ENCODE measurements at regions not wholly inside any gene's neighbourhood (a gene's known extent, or its start where the extent isn't known, plus 50 kb on each side); places are given as distances from the start of the nearest gene placed in this dataset.
"Not testable (repeated sequence)": the region's sequence is repeated elsewhere in the genome, so short reads cannot be mapped to it uniquely, and the experiment has no call there.

DNA sequence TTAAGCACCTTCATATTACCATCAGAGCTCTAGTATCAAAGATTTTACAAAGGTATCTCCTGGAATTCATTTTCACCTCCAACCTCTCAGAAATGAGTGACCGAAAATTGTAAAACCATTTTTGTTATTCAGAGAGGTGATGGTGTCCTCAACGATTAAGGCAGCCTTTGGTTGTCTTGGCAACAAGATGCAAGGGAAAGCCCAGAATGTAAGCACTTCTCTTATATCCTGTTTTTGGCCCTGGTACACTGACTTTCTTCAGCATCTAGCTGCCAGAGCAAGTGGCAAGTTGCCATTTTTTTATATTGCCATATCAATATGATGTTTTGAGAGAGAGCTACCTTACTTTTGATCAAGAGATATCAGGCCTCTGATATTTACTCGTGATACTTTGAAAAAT lies 384.9 kb upstream of the NECTIN3 start:
- H3K36me3 Mint-ChIP-seq = no peaks in the 10 kb centered on the region
- no peaks in the 10 kb centered on the region for H3K27me3 ChIP-seq (replicated peaks in 1 of 2; ENCODE audit: control insufficient read depth in 2 of 2, extremely low read depth in 1 of 2, insufficient read depth in 2 of 2, low read length in 1 of 2)
- H3K27me3 Mint-ChIP-seq = peaks cover 2 to 19% of the 10 kb centered on the region in 2 donors
- no peak for ATAC-seq (replicated peaks in 1 of 4)
- no peak overlapping the region for H3K27ac ChIP-seq (ENCODE audit: low read length)
- H3K36me3 ChIP-seq (ENCODE audit: control insufficient read depth in 2 of 2, extremely low read depth in 1 of 2, insufficient read depth in 1 of 2, low read length in 1 of 2) = no peaks in the 10 kb centered on the region
- no peak overlapping the region for H3K4me3 Mint-ChIP-seq
- no peaks in the 10 kb centered on the region for H3K4me1 ChIP-seq (ENCODE audit: control insufficient read depth in 1 of 2, extremely low read depth in 1 of 2, insufficient read depth in 2 of 2, low read length in 2 of 2)
- H3K9me3 Mint-ChIP-seq = no peaks in the 10 kb centered on the region
- WGBS (ENCODE audit: insufficient coverage) = no CpG with 5 or more reads among the region's 3 CpGs
- ChIA-PET CTCF (no interaction called here), POLR2A (no interaction called here)
- H3K9me3 ChIP-seq = no peaks in the 10 kb centered on the region
- no peak overlapping the region for H3K27ac Mint-ChIP-seq
- DNase-seq = no peak
- no peak overlapping the region for H3K4me3 ChIP-seq (ENCODE audit: control insufficient read depth in 1 of 2, extremely low read depth in 1 of 2, low read length in 1 of 2)
- no peaks in the 10 kb centered on the region for H3K4me1 Mint-ChIP-seq

DNA sequence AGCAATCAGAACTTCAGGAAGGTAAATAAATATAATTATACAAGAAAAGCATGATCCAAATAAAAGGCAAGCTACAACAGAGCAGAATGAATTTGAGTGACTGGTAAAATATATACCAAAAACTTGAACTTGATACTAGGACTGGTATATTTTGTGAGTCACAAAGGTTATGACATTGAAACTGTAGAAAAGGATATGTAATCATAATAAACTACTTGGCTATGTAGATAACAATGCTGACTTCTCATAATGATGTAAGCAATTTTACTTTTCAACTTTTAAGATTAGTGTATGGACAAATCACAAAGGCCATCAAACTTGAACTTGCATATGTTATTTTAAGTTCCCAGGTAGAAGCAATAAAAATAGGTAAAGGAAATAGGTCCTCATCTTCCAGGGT lies 384.5 kb upstream of the NECTIN3 start:
- no peaks in the 10 kb centered on the region for H3K36me3 Mint-ChIP-seq
- Histone ChIP-seq H3K4me1 (ENCODE audit: control insufficient read depth in 1 of 2, extremely low read depth in 1 of 2, insufficient read depth in 2 of 2, low read length in 2 of 2) (no peaks in the 10 kb centered on the region), H3K36me3 (ENCODE audit: control insufficient read depth in 2 of 2, extremely low read depth in 1 of 2, insufficient read depth in 1 of 2, low read length in 1 of 2) (no peaks in the 10 kb centered on the region), H3K27ac (ENCODE audit: low read length) (no peak overlapping the region), H3K27me3 (replicated peaks in 1 of 2; ENCODE audit: control insufficient read depth in 2 of 2, extremely low read depth in 1 of 2, insufficient read depth in 2 of 2, low read length in 1 of 2) (no peaks in the 10 kb centered on the region), H3K4me3 (ENCODE audit: control insufficient read depth in 1 of 2, extremely low read depth in 1 of 2, low read length in 1 of 2) (no peak overlapping the region), H3K9me3 (no peaks in the 10 kb centered on the region)
- DNase-seq (no peak), ATAC-seq (replicated peaks in 1 of 4) (no peak)
- H3K27me3 Mint-ChIP-seq = peaks cover 2 to 19% of the 10 kb centered on the region in 2 donors
- H3K27ac Mint-ChIP-seq = no peak overlapping the region
- H3K9me3 Mint-ChIP-seq = no peaks in the 10 kb centered on the region
- H3K4me1 Mint-ChIP-seq = no peaks in the 10 kb centered on the region
- ChIA-PET POLR2A (no interaction called here), CTCF (no interaction called here)
- no peak overlapping the region for H3K4me3 Mint-ChIP-seq

DNA sequence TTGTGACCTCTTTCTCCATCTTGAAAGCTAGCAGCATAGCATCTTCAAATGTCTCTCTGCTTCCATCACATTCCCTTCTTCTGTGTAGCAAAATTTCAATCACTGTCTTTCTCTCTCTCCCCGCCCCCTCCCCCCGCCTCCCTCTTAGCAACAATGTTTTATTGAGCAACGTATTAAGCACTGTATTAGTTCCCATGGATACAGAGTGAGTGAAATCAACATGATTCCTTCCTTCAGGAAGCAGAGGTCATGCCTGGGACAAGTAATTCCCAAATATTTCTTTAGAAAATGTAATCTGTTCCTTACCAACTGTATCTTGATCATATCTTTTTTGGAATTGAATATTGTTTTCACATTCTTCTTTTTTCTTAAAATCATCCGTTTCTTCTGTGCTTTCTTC lies 373.7 kb upstream of the NECTIN3 start:
- H3K4me3 Mint-ChIP-seq = no peak overlapping the region
- ChIA-PET POLR2A (no interaction called here), CTCF (interaction anchor here in 1 of 2 donors (0.6 kb wide), 1 partner anchor 29 kb away, joined by 3 read pairs; no protein-coding TSS in a partner anchor)
- peaks cover 0 to 4% (median 2%) of the 10 kb centered on the region in 3 donors for H3K9me3 Mint-ChIP-seq
- no peaks in the 10 kb centered on the region for H3K4me1 ChIP-seq (ENCODE audit: control insufficient read depth in 1 of 2, extremely low read depth in 1 of 2, insufficient read depth in 2 of 2, low read length in 2 of 2)
- H3K4me3 ChIP-seq (ENCODE audit: control insufficient read depth in 1 of 2, extremely low read depth in 1 of 2, low read length in 1 of 2) = no peak overlapping the region
- H3K27ac Mint-ChIP-seq = no peak overlapping the region
- H3K36me3 ChIP-seq (ENCODE audit: control insufficient read depth in 2 of 2, extremely low read depth in 1 of 2, insufficient read depth in 1 of 2, low read length in 1 of 2) = no peaks in the 10 kb centered on the region
- no peaks in the 10 kb centered on the region for H3K27me3 ChIP-seq (replicated peaks in 1 of 2; ENCODE audit: control insufficient read depth in 2 of 2, extremely low read depth in 1 of 2, insufficient read depth in 2 of 2, low read length in 1 of 2)
- no peak for DNase-seq
- H3K36me3 Mint-ChIP-seq = no peaks in the 10 kb centered on the region
- no peak overlapping the region for H3K27ac ChIP-seq (ENCODE audit: low read length)
- ATAC-seq (replicated peaks in 1 of 4) = no peak
- no peaks in the 10 kb centered on the region for H3K9me3 ChIP-seq
- WGBS (ENCODE audit: insufficient coverage) = 100% methylated on average over 1 of the region's 4 CpGs
- H3K4me1 Mint-ChIP-seq = no peaks in the 10 kb centered on the region
- H3K27me3 Mint-ChIP-seq = peaks cover 4 to 9% of the 10 kb centered on the region in 2 donors

DNA sequence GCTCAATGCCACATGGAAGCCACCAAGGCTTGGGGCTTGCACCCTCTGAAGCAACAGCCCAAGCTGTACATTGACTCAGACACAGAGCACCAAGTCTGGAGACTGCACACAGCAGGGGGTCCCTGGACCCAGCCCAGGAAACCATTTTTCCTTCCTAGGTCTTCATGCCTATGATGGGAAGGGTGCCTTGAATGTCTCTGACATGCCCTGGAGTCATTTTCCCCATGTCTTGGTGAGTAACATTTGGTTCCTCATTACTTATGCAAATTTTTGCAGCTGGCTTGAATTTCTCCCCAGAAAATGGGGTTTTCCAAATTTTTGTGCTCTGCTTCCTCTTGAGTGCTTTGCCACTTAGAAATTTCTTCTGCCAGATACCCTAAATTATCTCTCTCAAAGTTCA lies 367.3 kb upstream of the NECTIN3 start:
- H3K4me1 Mint-ChIP-seq; CTCF ChIA-PET; ATAC-seq (replicated peaks in 1 of 4); H3K27me3 ChIP-seq (replicated peaks in 1 of 2; ENCODE audit: control insufficient read depth in 2 of 2, extremely low read depth in 1 of 2, insufficient read depth in 2 of 2, low read length in 1 of 2); H3K27ac ChIP-seq (ENCODE audit: low read length); DNase-seq; H3K9me3 ChIP-seq; H3K36me3 Mint-ChIP-seq; H3K4me3 ChIP-seq (ENCODE audit: control insufficient read depth in 1 of 2, extremely low read depth in 1 of 2, low read length in 1 of 2); H3K4me3 Mint-ChIP-seq; POLR2A ChIA-PET; H3K27ac Mint-ChIP-seq; H3K36me3 ChIP-seq (ENCODE audit: control insufficient read depth in 2 of 2, extremely low read depth in 1 of 2, insufficient read depth in 1 of 2, low read length in 1 of 2); H3K4me1 ChIP-seq (ENCODE audit: control insufficient read depth in 1 of 2, extremely low read depth in 1 of 2, insufficient read depth in 2 of 2, low read length in 2 of 2): not testable (repeated sequence)
- peaks cover 0 to 15% (median 5%) of the 10 kb centered on the region in 3 donors for H3K9me3 Mint-ChIP-seq
- peaks cover 7 to 18% of the 10 kb centered on the region in 2 donors for H3K27me3 Mint-ChIP-seq

DNA sequence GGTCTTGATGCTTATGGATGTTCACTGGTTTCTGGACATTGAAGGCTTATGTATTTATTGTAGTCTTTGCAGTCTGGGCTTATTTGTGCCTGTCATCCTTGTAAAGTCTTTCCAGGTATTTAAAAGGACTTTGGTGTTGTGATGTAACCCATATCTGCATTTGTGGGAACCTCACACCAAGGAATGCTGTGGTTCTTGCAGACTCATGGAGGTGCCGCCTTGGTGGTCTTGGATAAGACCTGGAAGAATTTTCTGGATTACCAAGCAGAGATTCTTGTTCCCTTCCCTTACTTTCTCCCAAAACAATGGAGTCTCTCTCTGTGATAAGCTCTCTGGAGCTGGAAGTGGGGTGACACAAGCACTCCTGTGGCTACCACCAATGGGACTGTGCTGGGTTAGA lies 363.5 kb upstream of the NECTIN3 start:
- peaks cover 8 to 10% of the 10 kb centered on the region in 2 donors for H3K27me3 Mint-ChIP-seq
- Histone ChIP-seq H3K4me3 (ENCODE audit: control insufficient read depth in 1 of 2, extremely low read depth in 1 of 2, low read length in 1 of 2) (no peak overlapping the region), H3K9me3 (no peaks in the 10 kb centered on the region), H3K36me3 (ENCODE audit: control insufficient read depth in 2 of 2, extremely low read depth in 1 of 2, insufficient read depth in 1 of 2, low read length in 1 of 2) (no peaks in the 10 kb centered on the region), H3K4me1 (ENCODE audit: control insufficient read depth in 1 of 2, extremely low read depth in 1 of 2, insufficient read depth in 2 of 2, low read length in 2 of 2) (no peaks in the 10 kb centered on the region), H3K27me3 (replicated peaks in 1 of 2; ENCODE audit: control insufficient read depth in 2 of 2, extremely low read depth in 1 of 2, insufficient read depth in 2 of 2, low read length in 1 of 2) (no peaks in the 10 kb centered on the region), H3K27ac (ENCODE audit: low read length) (no peak overlapping the region)
- H3K36me3 Mint-ChIP-seq = no peaks in the 10 kb centered on the region
- POLR2A ChIA-PET = no interaction called here
- no peak overlapping the region for H3K27ac Mint-ChIP-seq
- CTCF ChIA-PET = no interaction called here
- ATAC-seq (replicated peaks in 1 of 4) = no peak
- no peak overlapping the region for H3K4me3 Mint-ChIP-seq
- DNase-seq = no peak
- H3K4me1 Mint-ChIP-seq = no peaks in the 10 kb centered on the region
- peaks cover 0 to 11% (median 3%) of the 10 kb centered on the region in 3 donors for H3K9me3 Mint-ChIP-seq
- no CpG with 5 or more reads among the region's 1 CpG for WGBS (ENCODE audit: insufficient coverage)

DNA sequence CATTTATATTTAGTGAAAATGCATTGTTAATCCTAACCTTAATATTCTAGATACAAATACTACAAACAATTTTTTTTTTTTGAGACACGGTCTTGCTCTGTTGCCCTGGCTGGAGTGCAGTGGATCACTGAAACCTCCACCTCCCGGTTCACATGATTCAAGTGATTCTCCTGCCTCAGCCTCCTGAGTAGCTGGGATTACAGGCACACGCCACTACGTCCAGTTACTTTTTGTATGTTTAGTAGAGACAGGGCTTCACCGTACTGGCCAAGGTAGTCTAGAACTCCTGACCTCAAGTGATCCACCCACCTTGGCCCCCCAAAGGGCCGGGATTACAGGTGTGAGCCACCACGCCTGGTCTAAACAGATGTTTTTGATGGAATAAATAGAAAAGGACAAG lies 361.5 kb upstream of the NECTIN3 start:
- DNase-seq = no peak
- H3K9me3 ChIP-seq = no peaks in the 10 kb centered on the region
- no peaks in the 10 kb centered on the region for H3K36me3 ChIP-seq (ENCODE audit: control insufficient read depth in 2 of 2, extremely low read depth in 1 of 2, insufficient read depth in 1 of 2, low read length in 1 of 2)
- H3K4me1 Mint-ChIP-seq = no peaks in the 10 kb centered on the region
- no peaks in the 10 kb centered on the region for H3K27me3 ChIP-seq (replicated peaks in 1 of 2; ENCODE audit: control insufficient read depth in 2 of 2, extremely low read depth in 1 of 2, insufficient read depth in 2 of 2, low read length in 1 of 2)
- H3K36me3 Mint-ChIP-seq = no peaks in the 10 kb centered on the region
- H3K4me3 Mint-ChIP-seq = no peak overlapping the region
- POLR2A ChIA-PET = no interaction called here
- no peak overlapping the region for H3K4me3 ChIP-seq (ENCODE audit: control insufficient read depth in 1 of 2, extremely low read depth in 1 of 2, low read length in 1 of 2)
- no peaks in the 10 kb centered on the region for H3K4me1 ChIP-seq (ENCODE audit: control insufficient read depth in 1 of 2, extremely low read depth in 1 of 2, insufficient read depth in 2 of 2, low read length in 2 of 2)
- H3K27ac Mint-ChIP-seq = no peak overlapping the region
- no peak for ATAC-seq (replicated peaks in 1 of 4)
- H3K27ac ChIP-seq (ENCODE audit: low read length) = no peak overlapping the region
- H3K27me3 Mint-ChIP-seq = peaks cover 0 to 6% of the 10 kb centered on the region in 2 donors
- CTCF ChIA-PET = no interaction called here
- WGBS (ENCODE audit: insufficient coverage) = 69% methylated on average over 2 of the region's 7 CpGs
- H3K9me3 Mint-ChIP-seq = peaks cover 0 to 4% (median 0%) of the 10 kb centered on the region in 3 donors

DNA sequence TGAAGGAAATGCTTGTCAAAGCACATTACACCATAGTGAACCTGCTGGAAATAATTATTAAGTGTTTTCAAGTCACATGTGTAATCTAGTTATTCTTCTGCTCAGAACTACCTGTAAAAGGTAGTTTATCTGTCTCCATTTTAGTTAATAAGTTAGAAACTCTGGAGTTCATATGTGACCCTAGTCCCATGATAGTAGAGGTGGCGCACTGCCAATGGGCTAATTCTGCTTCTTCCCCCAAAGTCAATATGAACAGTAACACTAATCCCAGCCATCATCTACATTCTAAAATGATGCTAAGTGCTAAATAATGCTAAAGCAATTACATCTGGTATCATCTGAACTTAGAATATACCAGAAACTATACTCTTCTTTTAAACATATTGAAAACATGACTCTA lies 361.0 kb upstream of the NECTIN3 start:
- H3K9me3 ChIP-seq = no peaks in the 10 kb centered on the region
- ChIA-PET POLR2A (no interaction called here), CTCF (no interaction called here)
- H3K27ac ChIP-seq (ENCODE audit: low read length) = no peak overlapping the region
- H3K36me3 ChIP-seq (ENCODE audit: control insufficient read depth in 2 of 2, extremely low read depth in 1 of 2, insufficient read depth in 1 of 2, low read length in 1 of 2) = no peaks in the 10 kb centered on the region
- H3K4me1 Mint-ChIP-seq = no peaks in the 10 kb centered on the region
- peaks cover 0 to 6% of the 10 kb centered on the region in 2 donors for H3K27me3 Mint-ChIP-seq
- no peak for ATAC-seq (replicated peaks in 1 of 4)
- WGBS (ENCODE audit: insufficient coverage) = no CpG with 5 or more reads among the region's 1 CpG
- no peak overlapping the region for H3K27ac Mint-ChIP-seq
- H3K4me3 Mint-ChIP-seq = no peak overlapping the region
- peaks cover 0 to 4% (median 0%) of the 10 kb centered on the region in 3 donors for H3K9me3 Mint-ChIP-seq
- H3K4me3 ChIP-seq (ENCODE audit: control insufficient read depth in 1 of 2, extremely low read depth in 1 of 2, low read length in 1 of 2) = no peak overlapping the region
- no peaks in the 10 kb centered on the region for H3K27me3 ChIP-seq (replicated peaks in 1 of 2; ENCODE audit: control insufficient read depth in 2 of 2, extremely low read depth in 1 of 2, insufficient read depth in 2 of 2, low read length in 1 of 2)
- no peak for DNase-seq
- H3K4me1 ChIP-seq (ENCODE audit: control insufficient read depth in 1 of 2, extremely low read depth in 1 of 2, insufficient read depth in 2 of 2, low read length in 2 of 2) = no peaks in the 10 kb centered on the region
- no peaks in the 10 kb centered on the region for H3K36me3 Mint-ChIP-seq
